Hepatocyte (in vitro differentiated cells): ENCODE measurements at regions not wholly inside any gene's neighbourhood (a gene's known extent, or its start where the extent isn't known, plus 50 kb on each side); places are given as distances from the start of the nearest gene placed in this dataset.

Source experiments
- DNase-seq: peaks from one replicate; pipeline ENCODE4 v3.0.0-alpha.2; 2016; ENCODE audit warnings: low spot score
- H2AFZ ChIP-seq: fragments of 200-600 bp; sonication (generic); 2 replicates; pipeline ENCODE4 v1.6.0; 2016; ENCODE audit warnings: antibody characterized with exemption, mild to moderate bottlenecking
- H3K27ac ChIP-seq: fragments of 200-600 bp; sonication (generic); 2 replicates; pipeline ENCODE4 v1.5.1; 2016; ENCODE audit warnings: mild to moderate bottlenecking
- H3K27me3 ChIP-seq: fragments of 200-600 bp; sonication (generic); 2 replicates; pipeline ENCODE4 v1.6.1; 2016
- H3K36me3 ChIP-seq: fragments of 200-600 bp; sonication (generic); replicated peaks from 2 replicates; pipeline ENCODE4 v1.5.1; 2016; ENCODE audit warnings: low read depth; ENCODE audit not compliant: insufficient read depth
- H3K4me1 ChIP-seq: fragments of 200-600 bp; sonication (generic); 2 replicates; pipeline ENCODE4 v1.5.1; 2016; ENCODE audit warnings: mild to moderate bottlenecking, moderate library complexity; ENCODE audit not compliant: insufficient read depth
- H3K4me2 ChIP-seq: fragments of 200-600 bp; sonication (generic); 2 replicates; pipeline ENCODE4 v1.6.0; 2016
- H3K4me3 ChIP-seq: fragments of 200-600 bp; sonication (generic); 2 replicates; pipeline ENCODE4 v1.5.1; 2016; ENCODE audit warnings: mild to moderate bottlenecking
- H3K79me2 ChIP-seq: fragments of 200-600 bp; sonication (generic); 2 replicates; pipeline ENCODE4 v1.6.0; 2017; ENCODE audit warnings: mild to moderate bottlenecking
- H3K9me2 ChIP-seq: fragments of 200-600 bp; sonication (generic); replicated peaks from 2 replicates; pipeline ENCODE4 v1.6.0; 2017; ENCODE audit warnings: mild to moderate bottlenecking; ENCODE audit not compliant: insufficient read depth
- H3K9me3 ChIP-seq: fragments of 200-600 bp; sonication (generic); 2 replicates; pipeline ENCODE4 v1.5.1; 2016; ENCODE audit warnings: low read depth, mild to moderate bottlenecking
- H4K20me1 ChIP-seq: fragments of 200-600 bp; sonication (generic); 2 replicates; pipeline ENCODE4 v1.6.0; 2016; ENCODE audit warnings: mild to moderate bottlenecking; ENCODE audit not compliant: insufficient read depth, poor library complexity, severe bottlenecking
- CTCF ChIP-seq: fragments of 200-600 bp; sonication (generic); IDR thresholded peaks from 2 replicates; pipeline ENCODE4 v1.5.1; 2016; ENCODE audit warnings: antibody characterized with exemption, mild to moderate bottlenecking; ENCODE audit not compliant: poor library complexity
- EZH2 ChIP-seq: fragments of 200-600 bp; sonication (generic); IDR thresholded peaks from 2 replicates; pipeline ENCODE4 v1.6.1; 2016; ENCODE audit warnings: antibody characterized with exemption, mild to moderate bottlenecking, borderline replicate concordance
- EZH2phosphoT487 ChIP-seq: fragments of 200-600 bp; sonication (generic); IDR thresholded peaks from one replicate; pipeline ENCODE4 v1.6.1; 2018; ENCODE audit warnings: antibody characterized with exemption, mild to moderate bottlenecking, low read depth, moderate library complexity; ENCODE audit not compliant: unreplicated experiment, severe bottlenecking
- WGBS: methylation state at CpG from one replicate; pipeline ENCODE4 v1.1.6; 2016; ENCODE audit warnings: low lambda C conversion rate; ENCODE audit errors: missing lambda C conversion rate; 5-methylcytosine and 5-hydroxymethylcytosine counted together

- H3K9me3 ChIP-seq: no peaks in the 10 kb centered on the region
- no peak for DNase-seq
- no peaks in the 10 kb centered on the region for H4K20me1 ChIP-seq
- H3K27me3 ChIP-seq: no peaks in the 10 kb centered on the region
- H3K36me3 ChIP-seq: no peaks in the 10 kb centered on the region
- H3K4me2 ChIP-seq: no peak overlapping the region
- H3K79me2 ChIP-seq: no peaks in the 10 kb centered on the region
- WGBS: 55% methylated on average over 4 of the region's 4 CpGs
- no peak overlapping the region for H2AFZ ChIP-seq
- peaks cover 5% of the 10 kb centered on the region for H3K4me1 ChIP-seq
- no peak overlapping the region for H3K4me3 ChIP-seq
- TF ChIP-seq CTCF (no peak), EZH2 (no peak)
- H3K27ac ChIP-seq: no peak overlapping the region
- no peaks in the 10 kb centered on the region for H3K9me2 ChIP-seq
Observed at GRCh38 chr5:135254183-135254582, 144.8 kb downstream of the MACROH2A1 start.

DNA sequence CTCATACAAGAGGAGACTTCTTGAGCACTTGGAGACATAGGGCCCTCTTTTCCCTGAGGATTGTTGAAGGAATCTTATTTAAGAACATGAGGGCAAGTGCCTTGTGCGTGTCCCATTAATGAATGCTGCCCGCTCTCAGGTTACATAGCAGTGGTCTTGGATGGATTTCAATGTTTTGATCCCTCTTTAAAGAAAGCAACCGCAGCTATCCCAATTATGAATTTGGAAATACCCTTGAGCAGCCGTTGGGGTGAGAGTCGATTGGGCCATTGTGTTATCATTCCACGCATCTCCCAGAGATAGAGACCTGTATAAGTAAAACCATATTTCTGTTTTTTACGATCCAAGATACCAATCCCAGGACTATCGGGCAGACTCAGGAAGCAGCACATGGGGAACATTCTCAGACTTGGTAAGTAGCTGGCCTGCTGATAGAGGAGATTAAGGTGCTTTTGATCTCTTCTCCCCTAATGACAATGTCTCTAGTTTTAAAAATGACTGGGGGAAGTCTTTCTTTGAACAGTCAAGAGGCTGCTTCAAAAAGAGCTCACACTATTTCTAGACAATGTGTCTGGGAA lies 145.3 kb downstream of the MACROH2A1 start:
- Histone ChIP-seq H3K27me3 (no peaks in the 10 kb centered on the region), H4K20me1 (no peaks in the 10 kb centered on the region), H2AFZ (no peak overlapping the region), H3K4me1 (peaks cover 5% of the 10 kb centered on the region), H3K4me3 (no peak overlapping the region), H3K9me2 (no peaks in the 10 kb centered on the region), H3K4me2 (no peak overlapping the region), H3K27ac (no peak overlapping the region), H3K36me3 (no peaks in the 10 kb centered on the region), H3K79me2 (no peaks in the 10 kb centered on the region), H3K9me3 (no peaks in the 10 kb centered on the region)
- no peak for DNase-seq
- 56% methylated on average over 8 of the region's 8 CpGs for WGBS
- no peak for TF ChIP-seq CTCF
- TF ChIP-seq EZH2phosphoT487: no peak
- no peak for TF ChIP-seq EZH2

GRCh38 chr5:135251093-135251492 lies 147.9 kb downstream of the MACROH2A1 start:
- Histone ChIP-seq H3K27ac (no peak overlapping the region), H3K4me2 (no peak overlapping the region), H3K9me3 (no peaks in the 10 kb centered on the region), H3K4me1 (peaks cover 20% of the 10 kb centered on the region), H3K79me2 (no peaks in the 10 kb centered on the region), H2AFZ (no peak overlapping the region), H3K4me3 (no peak overlapping the region), H4K20me1 (no peaks in the 10 kb centered on the region), H3K27me3 (no peaks in the 10 kb centered on the region), H3K9me2 (no peaks in the 10 kb centered on the region), H3K36me3 (no peaks in the 10 kb centered on the region)
- no peak for DNase-seq
- WGBS: 58% methylated on average over 8 of the region's 8 CpGs
- TF ChIP-seq EZH2 (no peak), EZH2phosphoT487 (no peak), CTCF (no peak)

DNA sequence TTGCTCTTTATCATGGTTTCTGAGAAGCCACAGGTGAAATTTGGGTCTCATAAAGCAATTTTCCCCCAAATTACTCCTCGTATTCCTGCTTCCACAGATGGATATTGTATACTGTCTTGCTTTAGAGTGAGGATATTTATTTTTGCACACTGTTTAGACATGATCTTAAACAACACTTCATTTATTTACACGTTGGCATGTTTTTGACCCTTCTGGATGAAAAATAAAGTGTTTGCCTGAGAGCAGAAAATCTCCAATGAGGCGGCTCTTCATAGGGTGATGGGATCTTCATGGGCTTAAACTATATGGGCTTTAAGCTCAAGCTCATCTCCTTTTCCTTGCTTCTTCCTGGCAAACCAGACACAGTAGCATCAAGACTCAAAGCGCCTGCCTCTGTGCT lies 148.4 kb downstream of the MACROH2A1 start:
- Histone ChIP-seq H3K36me3 (no peaks in the 10 kb centered on the region), H3K9me3 (no peaks in the 10 kb centered on the region), H2AFZ (no peak overlapping the region), H3K4me3 (no peak overlapping the region), H3K79me2 (no peaks in the 10 kb centered on the region), H3K4me1 (peaks cover 23% of the 10 kb centered on the region), H3K9me2 (no peaks in the 10 kb centered on the region), H3K27me3 (no peaks in the 10 kb centered on the region), H3K27ac (no peak overlapping the region), H4K20me1 (no peaks in the 10 kb centered on the region), H3K4me2 (no peak overlapping the region)
- DNase-seq: no peak
- TF ChIP-seq EZH2: no peak
- TF ChIP-seq EZH2phosphoT487: no peak
- no peak for TF ChIP-seq CTCF
- 81% methylated on average over 4 of the region's 4 CpGs for WGBS
